WERI-Rb-1 (cell line): ENCODE measurements at regions not wholly inside any gene's neighbourhood (a gene's known extent, or its start where the extent isn't known, plus 50 kb on each side); places are given as distances from the start of the nearest gene placed in this dataset.

ENCODE experiments used
- DNase-seq: peaks from one replicate; pipeline ENCODE4 v3.0.0-alpha.2; 2020
- H3K27ac ChIP-seq: fragments of 250-450 bp; sonication (Bioruptor Pico); 2 replicates; pipeline ENCODE4 v1.5.1; 2020; ENCODE audit warnings: mild to moderate bottlenecking, moderate library complexity
- H3K27me3 ChIP-seq: fragments of 250-450 bp; sonication (Bioruptor Pico); 2 replicates; pipeline ENCODE4 v1.5.1; 2021; ENCODE audit warnings: mild to moderate bottlenecking, low read depth, moderate library complexity; ENCODE audit not compliant: insufficient read depth, severe bottlenecking
- H3K36me3 ChIP-seq: fragments of 250-450 bp; sonication (Bioruptor Pico); 2 replicates; pipeline ENCODE4 v1.5.1; 2020; ENCODE audit warnings: mild to moderate bottlenecking, moderate library complexity
- H3K4me3 ChIP-seq: 2 replicates; pipeline ENCODE4 v1.5.1; 2011; ENCODE audit warnings: low read depth, mild to moderate bottlenecking, control low read depth, low read length
- H3K9me3 ChIP-seq: fragments of 250-450 bp; sonication (Bioruptor Pico); 2 replicates; pipeline ENCODE4 v1.5.1; 2021; ENCODE audit warnings: mild to moderate bottlenecking, moderate library complexity; ENCODE audit not compliant: severe bottlenecking
- CTCF ChIP-seq: IDR thresholded peaks from 2 replicates; pipeline ENCODE4 v1.5.1; 2011; ENCODE audit warnings: low read depth, mild to moderate bottlenecking, control low read depth, inconsistent platforms, low read length

- no peak for DNase-seq
- H3K4me3 ChIP-seq, result no peak overlapping the region
- H3K27me3 ChIP-seq, result no peaks in the 10 kb centered on the region
- H3K36me3 ChIP-seq, result no peaks in the 10 kb centered on the region
- H3K27ac ChIP-seq, result no peak overlapping the region
- no peak for TF ChIP-seq CTCF
- no peaks in the 10 kb centered on the region for H3K9me3 ChIP-seq
These were observed 276.3 kb upstream of the ZNF717 start for GRCh38 chr3:76061654-76062053.

GRCh38 chr3:76063019-76063418, 277.7 kb upstream of the ZNF717 start:
- no peaks in the 10 kb centered on the region for H3K9me3 ChIP-seq
- no peaks in the 10 kb centered on the region for H3K36me3 ChIP-seq
- peak overlapping the region; percentile 26; the same call in 1 of the 2 replicates for H3K27ac ChIP-seq
- DNase-seq, result no peak
- TF ChIP-seq CTCF, result no peak
- H3K4me3 ChIP-seq, result no peak overlapping the region
- H3K27me3 ChIP-seq, result no peaks in the 10 kb centered on the region

DNA sequence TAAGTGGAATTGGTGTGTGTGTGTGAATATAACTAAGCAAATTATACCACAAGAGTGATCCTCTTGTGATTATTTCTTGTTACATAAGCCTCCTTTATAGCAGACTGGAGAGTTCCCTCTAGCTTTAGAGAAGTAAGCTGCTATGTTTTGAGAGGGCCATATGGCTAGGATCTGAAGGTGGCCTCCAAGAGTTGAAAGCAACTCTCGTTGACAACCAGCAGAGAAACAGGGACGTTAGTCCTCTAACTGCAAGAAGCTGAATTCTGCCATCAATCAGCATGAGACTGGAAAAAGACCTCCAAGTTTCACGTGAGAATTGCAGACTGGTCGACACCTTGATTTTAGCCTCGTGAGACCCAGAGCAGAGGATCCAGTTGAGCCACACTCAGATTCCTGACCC, 278.5 kb upstream of the ZNF717 start:
- H3K9me3 ChIP-seq, result no peaks in the 10 kb centered on the region
- no peak for TF ChIP-seq CTCF
- peak; percentile 58 for DNase-seq
- no peaks in the 10 kb centered on the region for H3K36me3 ChIP-seq
- peak overlapping the region; percentile 76 for H3K27ac ChIP-seq
- H3K27me3 ChIP-seq, result no peaks in the 10 kb centered on the region
- H3K4me3 ChIP-seq, result peak overlapping the region; percentile 16; the same call in 1 of the 2 replicates

- no peak overlapping the region for H3K4me3 ChIP-seq
- TF ChIP-seq CTCF, result no peak
- H3K27ac ChIP-seq, result no peak overlapping the region
- H3K27me3 ChIP-seq, result no peaks in the 10 kb centered on the region
- no peaks in the 10 kb centered on the region for H3K36me3 ChIP-seq
- H3K9me3 ChIP-seq, result peaks cover 4% of the 10 kb centered on the region
- DNase-seq, result no peak
These were observed 280.6 kb upstream of the ZNF717 start for GRCh38 chr3:76065964-76066363.

DNA sequence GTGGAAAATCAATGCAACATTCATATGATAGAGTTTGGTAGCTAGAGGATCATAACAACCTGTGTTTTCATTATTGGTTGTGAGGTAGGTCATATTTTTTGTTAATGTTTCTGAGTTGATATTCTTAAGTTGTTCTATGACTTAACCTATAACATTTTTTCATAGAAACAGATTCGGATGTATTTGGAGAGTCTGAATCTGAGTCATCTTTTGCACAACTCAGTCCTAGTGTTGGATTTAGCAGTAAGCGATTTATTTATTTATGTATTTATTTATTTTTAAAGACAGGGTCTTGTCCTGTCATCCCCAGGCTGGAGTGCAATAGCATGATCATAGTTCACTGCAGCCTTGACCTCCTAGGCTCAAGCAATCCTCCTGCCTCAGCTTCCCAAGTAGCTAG, 292.8 kb upstream of the ZNF717 start:
- H3K27me3 ChIP-seq, result no peaks in the 10 kb centered on the region
- no peaks in the 10 kb centered on the region for H3K9me3 ChIP-seq
- DNase-seq, result no peak
- no peak for TF ChIP-seq CTCF
- no peak overlapping the region for H3K4me3 ChIP-seq
- H3K36me3 ChIP-seq, result no peaks in the 10 kb centered on the region
- H3K27ac ChIP-seq, result no peak overlapping the region

GRCh38 chr3:76083992-76084391, 298.6 kb upstream of the ZNF717 start:
- DNase-seq, result no peak
- no peaks in the 10 kb centered on the region for H3K27me3 ChIP-seq
- H3K4me3 ChIP-seq, result no peak overlapping the region
- H3K36me3 ChIP-seq, result no peaks in the 10 kb centered on the region
- no peaks in the 10 kb centered on the region for H3K9me3 ChIP-seq
- H3K27ac ChIP-seq, result no peak overlapping the region
- TF ChIP-seq CTCF, result no peak
